Panc1 (cell line): ENCODE measurements at regions not wholly inside any gene's neighbourhood (a gene's known extent, or its start where the extent isn't known, plus 50 kb on each side); places are given as distances from the start of the nearest gene placed in this dataset.

Source experiments
- ATAC-seq: fragments of 200-7000 bp; cut with Tn5 transposase; 2 replicates; pipeline ENCODE4 v1.9.1; 2020; ENCODE audit warnings: mild to moderate bottlenecking, moderate library complexity
- BruUV-seq: library from RNA; stranded (reverse); fragments of 400-500 nt; replicated peaks from 2 replicates; lab custom pipeline; 2021; lab: Mats Ljungman, UMichigan
- CTCF ChIA-PET: fragments of 300-600 bp; sonication (Branson Sonifier 250); formaldehyde crosslinking; loops from one replicate; lab custom pipeline; 2022; ENCODE audit warnings: antibody characterized with exemption; lab: Charles Lee
- POLR2A ChIA-PET: fragments of 300-600 bp; sonication (Branson Sonifier 250); formaldehyde crosslinking; loops from one replicate; lab custom pipeline; 2022; ENCODE audit warnings: antibody characterized with exemption; lab: Charles Lee
- DNase-seq: peaks from one replicate; pipeline ENCODE4 v3.0.0-alpha.2; 2010; ENCODE audit warnings: low read depth, low spot score
- H3K27ac ChIP-seq: 2 replicates; pipeline ENCODE4 v1.5.1; 2011; ENCODE audit warnings: mild to moderate bottlenecking, low read length, inconsistent platforms
- H3K27me3 ChIP-seq: fragments of 200-500 bp; sonication (Bioruptor generic); 2 replicates; pipeline ENCODE4 v1.6.0; 2014; ENCODE audit warnings: low read length, inconsistent platforms; ENCODE audit not compliant: control insufficient read depth, insufficient read depth
- H3K36me3 ChIP-seq: fragments of 200-500 bp; sonication (Bioruptor generic); 2 replicates; pipeline ENCODE4 v1.5.1; 2014; ENCODE audit warnings: inconsistent platforms, mild to moderate bottlenecking, low read length, moderate library complexity; ENCODE audit not compliant: control insufficient read depth, insufficient read depth
- H3K4me1 ChIP-seq: 2 replicates; pipeline ENCODE4 v1.5.1; 2011; ENCODE audit warnings: inconsistent platforms, mild to moderate bottlenecking, low read length, moderate library complexity; ENCODE audit not compliant: control insufficient read depth, insufficient read depth
- H3K4me3 ChIP-seq, 2 experiments: 2 replicates each; pipeline ENCODE4 v1.5.1; 2011 to 2012; ENCODE audit warnings: low read depth in 2 of 2, low read length in 2 of 2, mild to moderate bottlenecking in 2 of 2, inconsistent platforms in 1 of 2, moderate library complexity in 1 of 2
- H3K9me3 ChIP-seq: fragments of 200-500 bp; sonication (Bioruptor generic); 2 replicates; pipeline ENCODE4 v1.5.1; 2014; ENCODE audit warnings: low read depth, mild to moderate bottlenecking, inconsistent platforms, low read length, moderate library complexity; ENCODE audit not compliant: control insufficient read depth, insufficient read depth
- CTCF ChIP-seq: fragments of 450-650 bp; IDR thresholded peaks from 2 replicates; pipeline ENCODE4 v1.5.1; 2017; ENCODE audit warnings: mild to moderate bottlenecking
- POLR2AphosphoS5 ChIP-seq: IDR thresholded peaks from 2 replicates; pipeline ENCODE4 v1.6.1; 2012; ENCODE audit warnings: mild to moderate bottlenecking, low read depth, low read length, moderate library complexity
- REST ChIP-seq, 2 experiments: IDR thresholded peaks; 2 replicates each; pipeline ENCODE4 v1.6.1; 2011 to 2012; ENCODE audit warnings: low read depth in 2 of 2, control low read depth in 1 of 2, low read length in 1 of 2, mild to moderate bottlenecking in 1 of 2, moderate library complexity in 1 of 2; ENCODE audit not compliant: insufficient read depth in 1 of 2
- SIN3A ChIP-seq: IDR thresholded peaks from 2 replicates; pipeline ENCODE4 v1.6.1; 2012; ENCODE audit warnings: low read depth, mild to moderate bottlenecking, low read length, moderate library complexity, borderline replicate concordance; ENCODE audit not compliant: insufficient read depth
- TCF7L2 ChIP-seq: IDR thresholded peaks from 2 replicates; pipeline ENCODE4 v1.6.1; 2011; ENCODE audit warnings: mild to moderate bottlenecking, low read depth, low read length, inconsistent platforms
- in situ Hi-C: cut with HindIII; loops from 2 replicates; pipeline ENCODE4 v1.10.0; 2016; ENCODE audit warnings: low sequenced_read_pairs, low pct_unique_long_range_greater_than_20kb
- intact Hi-C: fragments of 100-400 bp; cut with micrococcal nuclease; formaldehyde crosslinking; loops from one replicate; pipeline ENCODE4 v1.10.0; 2022; ENCODE audit not compliant: unreplicated experiment

DNA sequence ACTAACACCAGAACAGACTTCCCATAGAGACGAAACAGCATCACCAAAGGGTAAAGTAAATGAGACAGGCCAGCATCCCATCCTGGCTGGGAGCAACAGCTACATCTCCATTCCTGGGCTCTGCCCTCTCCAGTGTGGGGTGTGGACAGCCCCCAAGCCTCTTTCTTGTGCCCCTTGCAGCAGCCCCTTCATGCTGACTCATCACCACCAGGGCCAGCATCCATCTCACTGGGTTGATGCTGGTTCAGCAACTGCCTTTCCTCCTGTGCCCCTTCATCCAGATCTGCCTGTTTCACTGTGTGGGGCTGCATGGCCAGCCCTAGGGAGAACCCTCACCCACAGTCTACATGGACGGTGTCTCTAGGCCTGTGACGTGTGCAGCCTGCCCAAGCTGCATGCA is 569.1 kb upstream of the TBX3 start:
- no peak for ATAC-seq
- CTCF ChIA-PET = no interaction called here
- Histone ChIP-seq H3K27ac (no peak overlapping the region), H3K4me1 (no peaks in the 10 kb centered on the region), H3K4me3 (no peak overlapping the region), H3K36me3 (no peaks in the 10 kb centered on the region), H3K27me3 (no peaks in the 10 kb centered on the region), H3K9me3 (no peaks in the 10 kb centered on the region)
- TF ChIP-seq SIN3A = no peak
- no peak for TF ChIP-seq POLR2AphosphoS5
- no peak for TF ChIP-seq REST (IDR thresholded peaks at IDR 0.05; ENCODE audit: insufficient read depth in 1 of 2, low read depth in 2 of 2, low read length in 1 of 2)
- no peak for TF ChIP-seq CTCF
- TF ChIP-seq TCF7L2 = no peak
- no peak for DNase-seq
- in situ Hi-C loops (no loop called here), intact Hi-C loops (no loop called here)
- no TSS peak for BruUV-seq
- POLR2A ChIA-PET = no interaction called here

- no TSS peak for BruUV-seq
These were observed 567.8 kb upstream of the TBX3 start for GRCh38 chr12:115251727-115252126.

More at GRCh38 chr12:115251727-115252126, 567.8 kb upstream of the TBX3 start:
- Histone ChIP-seq H3K9me3 (no peaks in the 10 kb centered on the region), H3K36me3 (no peaks in the 10 kb centered on the region), H3K4me3 (no peak overlapping the region), H3K4me1 (no peaks in the 10 kb centered on the region), H3K27me3 (no peaks in the 10 kb centered on the region), H3K27ac (no peak overlapping the region)
- TF ChIP-seq REST (IDR thresholded peaks at IDR 0.05; ENCODE audit: insufficient read depth in 1 of 2, low read depth in 2 of 2, low read length in 1 of 2) (no peak), SIN3A (no peak), TCF7L2 (no peak), POLR2AphosphoS5 (no peak), CTCF (no peak)
- ATAC-seq = no peak
- intact Hi-C loops = no loop called here
- in situ Hi-C loops = no loop called here
- no peak for DNase-seq
- CTCF ChIA-PET = no interaction called here
- POLR2A ChIA-PET = no interaction called here
